Tibial nerve (tissue), 4 donors: ENCODE measurements at regions not wholly inside any gene's neighbourhood (a gene's known extent, or its start where the extent isn't known, plus 50 kb on each side); places are given as distances from the start of the nearest gene placed in this dataset.

Source experiments
- EP300 ChIP-seq, 2 donors: sonication (generic); formaldehyde crosslinking; IDR thresholded peaks; one replicate each; pipeline ENCODE4 v1.6.1; 2017; ENCODE audit warnings: antibody characterized with exemption in 2 of 2, mild to moderate bottlenecking in 1 of 2
- TF ChIP-seq, protein P1 (sequence below), 5 experiments: fragments of 200-600 bp in 3 of 5; fragments of 450-650 bp in 2 of 5; sonication (generic) in 3 of 5; IDR thresholded peaks; one replicate each; pipeline ENCODE4 v1.5.1; 2016 to 2019; ENCODE audit warnings: antibody characterized with exemption in 5 of 5, mild to moderate bottlenecking in 3 of 5, moderate library complexity in 2 of 5

DNA sequence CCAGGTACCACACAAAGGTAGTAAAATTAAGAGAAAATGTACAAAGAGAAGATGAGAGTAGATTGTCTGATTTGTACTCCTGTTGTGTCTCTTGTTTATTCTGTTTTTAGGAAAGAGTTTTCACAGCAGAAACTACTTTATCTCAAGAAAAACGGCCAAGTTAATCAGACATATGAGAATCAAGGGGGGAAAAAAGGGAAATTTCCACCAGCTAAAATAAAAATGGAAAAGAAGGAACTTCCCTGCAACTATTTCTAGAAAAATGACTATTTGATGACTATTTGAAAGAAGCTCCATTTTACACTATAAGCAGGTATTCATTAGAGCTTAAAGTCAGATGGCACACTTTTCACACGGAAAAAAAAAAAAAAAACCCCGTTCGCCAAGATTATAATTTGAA, 56.5 kb downstream of the EPRS1 start:
- TF ChIP-seq, protein P1, sequence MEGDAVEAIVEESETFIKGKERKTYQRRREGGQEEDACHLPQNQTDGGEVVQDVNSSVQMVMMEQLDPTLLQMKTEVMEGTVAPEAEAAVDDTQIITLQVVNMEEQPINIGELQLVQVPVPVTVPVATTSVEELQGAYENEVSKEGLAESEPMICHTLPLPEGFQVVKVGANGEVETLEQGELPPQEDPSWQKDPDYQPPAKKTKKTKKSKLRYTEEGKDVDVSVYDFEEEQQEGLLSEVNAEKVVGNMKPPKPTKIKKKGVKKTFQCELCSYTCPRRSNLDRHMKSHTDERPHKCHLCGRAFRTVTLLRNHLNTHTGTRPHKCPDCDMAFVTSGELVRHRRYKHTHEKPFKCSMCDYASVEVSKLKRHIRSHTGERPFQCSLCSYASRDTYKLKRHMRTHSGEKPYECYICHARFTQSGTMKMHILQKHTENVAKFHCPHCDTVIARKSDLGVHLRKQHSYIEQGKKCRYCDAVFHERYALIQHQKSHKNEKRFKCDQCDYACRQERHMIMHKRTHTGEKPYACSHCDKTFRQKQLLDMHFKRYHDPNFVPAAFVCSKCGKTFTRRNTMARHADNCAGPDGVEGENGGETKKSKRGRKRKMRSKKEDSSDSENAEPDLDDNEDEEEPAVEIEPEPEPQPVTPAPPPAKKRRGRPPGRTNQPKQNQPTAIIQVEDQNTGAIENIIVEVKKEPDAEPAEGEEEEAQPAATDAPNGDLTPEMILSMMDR (IDR thresholded peaks at IDR 0.05), result no peak
- TF ChIP-seq EP300 (IDR thresholded peaks at IDR 0.05), result no peak
